NOMO-1 treated with dmso at 0.1 percent for 144 hours (cell line): ENCODE measurements at regions not wholly inside any gene's neighbourhood (a gene's known extent, or its start where the extent isn't known, plus 50 kb on each side); places are given as distances from the start of the nearest gene placed in this dataset.
"Not testable (repeated sequence)": the region's sequence is repeated elsewhere in the genome, so short reads cannot be mapped to it uniquely, and the experiment has no call there.

ENCODE experiments used
- DNase-seq: peaks from one replicate; lab custom pipeline; 2025; ENCODE audit not compliant: unreplicated experiment; lab: John Stamatoyannopoulos, UW

GRCh38 chr11:37497326-37497725, 899.3 kb upstream of the RAG2 start:
- DNase-seq = no peak

GRCh38 chr11:37496201-37496600, 898.2 kb upstream of the RAG2 start:
- no peak for DNase-seq

- DNase-seq = no peak
Observed at GRCh38 chr11:37484298-37484697, 886.3 kb upstream of the RAG2 start.

DNA sequence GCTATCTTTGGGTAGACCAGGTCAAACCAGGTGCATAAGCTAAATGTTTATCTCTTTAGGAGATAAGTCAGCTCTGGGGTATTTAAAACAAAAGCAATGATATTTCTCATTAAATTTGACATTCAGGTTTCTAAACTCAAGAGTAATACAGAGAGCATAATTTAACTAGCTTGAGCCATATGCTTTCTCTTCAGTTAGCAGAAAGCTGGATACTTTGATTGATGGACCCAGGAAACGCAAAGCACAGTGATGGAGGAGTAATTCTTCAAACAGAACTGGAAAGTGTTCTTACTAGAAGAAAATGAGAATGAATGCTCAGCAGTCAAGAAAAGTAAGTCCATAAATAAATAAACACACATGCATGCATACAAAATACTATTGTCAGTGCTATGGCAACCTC, 885.7 kb upstream of the RAG2 start:
- DNase-seq = no peak

GRCh38 chr11:37474889-37475288, 876.9 kb upstream of the RAG2 start:
- no peak for DNase-seq

GRCh38 chr11:37468344-37468743, 870.3 kb upstream of the RAG2 start:
- no peak for DNase-seq

DNA sequence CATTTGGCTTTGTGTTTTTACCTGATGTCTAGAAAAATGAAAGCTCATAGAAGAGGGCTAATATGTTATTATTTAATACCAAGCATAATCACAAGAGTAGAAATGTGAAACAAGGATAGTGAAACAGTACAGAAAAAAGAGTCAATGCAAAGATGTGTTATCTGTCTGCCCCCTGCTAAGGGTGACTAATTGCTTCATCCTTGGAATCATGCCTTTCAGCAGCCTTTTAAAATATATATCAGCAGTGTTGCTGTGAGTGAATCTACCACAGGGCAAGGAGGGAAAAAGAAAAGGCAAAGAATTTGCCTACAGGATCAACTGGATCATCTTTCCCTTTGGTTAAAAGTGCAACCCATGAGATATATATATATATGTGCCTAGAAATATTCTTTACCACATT, 867.2 kb upstream of the RAG2 start:
- no peak for DNase-seq

GRCh38 chr11:37459456-37459855, 861.4 kb upstream of the RAG2 start:
- no peak for DNase-seq

GRCh38 chr11:37456746-37457145, 858.7 kb upstream of the RAG2 start:
- DNase-seq = no peak

DNA sequence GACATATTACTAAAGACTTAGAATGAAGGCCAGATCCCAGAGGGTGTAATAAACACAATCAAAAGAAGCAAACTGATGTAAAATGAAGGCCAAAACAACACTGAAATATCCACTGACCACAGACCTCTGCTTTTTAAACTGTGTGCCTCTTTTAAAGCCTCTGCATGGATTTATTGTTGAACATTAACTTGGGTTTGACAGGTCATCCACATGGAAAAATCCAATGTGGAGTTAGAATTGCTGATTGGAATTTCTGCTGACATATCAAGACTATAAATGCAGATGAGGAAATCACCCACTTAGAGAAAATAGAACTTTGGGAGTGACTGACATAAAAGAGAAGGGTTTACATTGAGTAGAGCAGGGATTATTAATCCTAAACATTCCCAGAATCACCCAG, 853.9 kb upstream of the RAG2 start:
- no peak for DNase-seq

DNA sequence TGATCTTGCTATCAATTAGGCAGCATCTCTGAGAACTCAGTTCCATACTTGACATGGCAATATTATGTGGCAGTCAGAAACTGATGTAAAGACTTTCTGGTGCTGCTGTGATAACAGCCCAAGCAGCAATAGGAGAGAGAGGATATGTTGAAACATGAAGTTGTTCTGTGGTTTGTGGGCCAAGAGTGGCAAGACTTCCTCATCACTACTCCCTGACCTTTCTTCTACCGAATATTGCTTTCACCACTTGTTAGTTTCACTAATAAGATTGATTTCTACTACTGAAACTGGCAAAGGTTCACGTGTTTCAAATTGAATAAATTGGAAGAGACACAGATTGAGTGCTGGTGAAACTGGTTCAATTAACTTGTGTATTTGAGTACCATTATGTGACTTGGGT, 852.6 kb upstream of the RAG2 start:
- DNase-seq = peak; percentile 74

DNA sequence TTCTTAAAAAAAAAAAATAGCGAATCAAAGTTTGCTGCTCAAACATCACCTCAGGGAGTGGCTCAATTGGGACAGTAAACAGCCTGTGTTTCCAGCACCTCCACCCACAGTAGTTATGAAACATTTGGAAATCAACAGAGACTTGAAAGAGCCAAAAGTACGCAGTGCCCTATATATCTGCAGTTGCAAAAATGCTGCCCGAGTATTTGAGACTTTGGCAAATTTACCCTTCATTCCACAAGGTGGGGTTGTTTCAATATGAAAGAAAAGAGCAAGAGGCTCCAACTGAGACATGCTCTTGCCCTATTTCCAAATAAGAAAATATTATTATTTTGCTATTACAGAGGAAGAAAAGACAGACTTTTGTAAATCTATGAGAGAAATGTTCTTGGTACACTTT, 851.1 kb upstream of the RAG2 start:
- peak; percentile 5 for DNase-seq

GRCh38 chr11:37442576-37442975, 844.5 kb upstream of the RAG2 start:
- DNase-seq = no peak

DNA sequence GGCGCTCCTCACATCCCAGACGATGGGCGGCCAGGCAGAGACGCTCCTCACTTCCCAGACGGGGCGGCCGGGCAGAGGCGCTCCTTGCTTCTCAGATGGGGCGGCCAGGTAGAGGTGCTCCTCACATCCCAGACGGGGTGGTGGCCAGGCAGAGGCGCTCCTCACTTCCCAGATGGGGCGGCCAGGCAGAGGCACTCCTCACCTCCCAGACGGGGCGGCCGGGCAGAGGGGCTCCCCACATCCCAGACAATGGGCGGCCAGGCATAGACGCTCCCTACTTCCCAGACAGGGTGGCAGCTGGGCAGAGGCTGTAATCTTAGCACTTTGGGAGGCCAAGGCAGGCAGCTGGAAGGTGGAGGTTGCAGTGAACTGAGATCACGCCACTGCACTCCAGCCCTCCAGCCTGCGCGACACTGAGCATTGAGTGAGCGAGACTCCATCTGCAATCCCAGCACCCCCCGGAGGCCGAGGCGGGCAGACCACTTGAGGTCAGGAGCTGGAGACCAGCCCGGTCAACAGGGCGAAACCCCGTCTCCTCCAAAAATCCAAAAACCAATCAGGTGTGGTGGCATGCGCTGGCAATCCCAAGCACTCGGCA, 833.7 kb upstream of the RAG2 start:
- not testable (repeated sequence) for DNase-seq

GRCh38 chr11:37430966-37431632, 833.1 kb upstream of the RAG2 start:
- not testable (repeated sequence) for DNase-seq

- no peak for DNase-seq
Observed at GRCh38 chr11:37422511-37422910, 824.5 kb upstream of the RAG2 start.

GRCh38 chr11:37411289-37411688, 813.3 kb upstream of the RAG2 start:
- no peak for DNase-seq

DNA sequence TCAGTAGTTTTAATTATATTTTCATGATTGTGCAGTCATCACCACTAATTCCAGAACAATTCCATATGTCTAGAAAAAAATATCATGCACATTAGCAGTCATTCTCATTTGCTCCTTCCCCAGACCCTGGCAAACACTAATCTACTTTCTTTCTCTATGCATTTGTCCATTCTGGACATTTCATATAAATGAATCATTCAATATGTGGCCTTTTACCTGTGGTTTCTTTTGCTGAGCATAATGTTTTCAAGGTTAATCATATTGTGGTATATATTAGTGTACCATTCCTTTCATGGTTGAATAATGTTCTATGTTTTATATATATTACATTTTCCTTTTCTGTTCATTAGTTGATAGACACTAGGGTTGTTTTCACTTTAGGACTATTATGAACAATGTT, 811.1 kb upstream of the RAG2 start:
- DNase-seq = no peak

DNA sequence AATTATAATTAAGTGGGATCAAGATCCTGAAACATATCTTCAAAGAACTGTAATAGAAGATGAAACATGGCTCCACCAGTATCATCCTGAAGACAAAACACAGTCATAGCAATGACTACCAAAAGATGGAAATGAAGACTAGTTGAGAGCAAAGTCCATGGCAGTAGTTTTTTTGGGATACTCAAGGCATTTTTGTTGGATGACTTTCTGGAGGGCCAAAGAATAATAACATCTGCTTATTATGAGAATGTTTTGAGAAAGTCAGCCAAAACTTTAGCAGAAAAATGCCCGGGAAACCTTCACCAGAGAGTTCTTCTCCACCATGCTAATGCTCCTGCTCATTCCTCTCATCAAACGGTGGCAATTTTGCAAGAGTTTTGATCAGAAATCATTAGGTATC, 809.4 kb upstream of the RAG2 start:
- no peak for DNase-seq

GRCh38 chr11:37406651-37407050, 808.6 kb upstream of the RAG2 start:
- DNase-seq = no peak

- no peak for DNase-seq
Observed at GRCh38 chr11:37404231-37404630, 806.2 kb upstream of the RAG2 start.

GRCh38 chr11:37402663-37403062, 804.6 kb upstream of the RAG2 start:
- DNase-seq = no peak

GRCh38 chr11:37394236-37394870, 796.3 kb upstream of the RAG2 start:
- DNase-seq = no peak
